NCI-H1694 (cell line): ENCODE measurements at regions not wholly inside any gene's neighbourhood (a gene's known extent, or its start where the extent isn't known, plus 50 kb on each side); places are given as distances from the start of the nearest gene placed in this dataset.
"Not testable (repeated sequence)": the region's sequence is repeated elsewhere in the genome, so short reads cannot be mapped to it uniquely, and the experiment has no call there.

Experiments used
- DNase-seq: peaks from one replicate; lab custom pipeline; 2025; lab: John Stamatoyannopoulos, UW

DNA sequence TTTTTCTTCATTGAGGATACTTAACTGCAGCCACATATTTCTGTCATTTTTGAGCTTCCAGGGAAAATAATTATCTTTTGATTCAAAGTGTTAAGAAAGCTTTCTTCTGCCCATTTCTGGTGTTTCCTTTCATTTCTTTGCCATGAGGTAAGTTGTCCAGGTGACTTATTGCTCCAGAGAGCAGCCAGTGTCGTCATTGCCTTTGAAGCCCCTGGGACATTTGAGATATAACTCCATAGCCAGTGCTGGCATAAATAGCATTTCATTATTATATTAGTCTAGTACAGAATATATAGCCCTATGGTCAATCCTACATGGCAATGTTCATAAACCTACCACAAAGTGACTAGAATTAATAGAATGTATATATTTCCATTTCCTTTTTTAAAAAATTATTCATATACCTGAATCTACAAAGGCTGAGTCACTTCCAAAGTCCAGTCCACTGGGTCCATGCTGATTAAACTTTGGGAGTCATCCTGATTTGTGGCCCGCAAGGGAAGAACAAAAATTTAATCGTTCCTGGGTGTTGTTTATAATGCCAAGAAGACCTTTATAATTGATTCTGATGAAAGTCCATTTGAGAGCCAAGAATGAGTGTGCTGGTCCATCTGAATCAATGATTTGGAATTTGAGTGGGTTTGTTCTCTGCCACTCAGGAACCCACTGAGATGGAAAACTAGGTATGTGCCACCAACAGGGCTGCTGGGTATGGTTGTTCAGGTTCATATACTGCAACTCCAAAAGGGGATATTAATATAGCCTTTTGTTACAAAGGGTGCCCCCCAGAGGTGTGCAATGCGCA lies 221.8 kb upstream of the PLXNA2 start:
- DNase-seq, result no peak

GRCh38 chr1:208467151-208467780 lies 223.1 kb upstream of the PLXNA2 start:
- DNase-seq, result no peak

DNA sequence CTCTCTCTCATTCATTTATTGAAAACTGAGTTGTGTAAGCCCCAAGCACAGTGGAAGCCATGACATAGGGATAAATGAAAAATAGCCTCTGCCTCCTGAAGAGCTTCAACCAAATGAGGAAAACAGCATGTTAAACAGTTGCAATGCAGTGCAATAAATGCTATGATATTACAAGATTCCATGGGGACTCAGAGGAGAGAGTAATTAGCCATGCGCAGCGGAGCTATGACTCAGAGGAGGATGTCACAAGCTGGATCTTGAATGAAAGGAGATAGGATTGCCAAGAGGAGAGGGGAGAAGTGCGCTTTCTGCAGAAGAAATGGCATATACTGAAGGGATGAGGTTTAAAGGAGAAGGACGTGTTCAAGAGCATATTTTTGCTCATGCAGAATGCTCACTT lies 231.3 kb upstream of the PLXNA2 start:
- no peak for DNase-seq

- no peak for DNase-seq
These were observed 232.0 kb upstream of the PLXNA2 start for GRCh38 chr1:208475951-208476845.

DNA sequence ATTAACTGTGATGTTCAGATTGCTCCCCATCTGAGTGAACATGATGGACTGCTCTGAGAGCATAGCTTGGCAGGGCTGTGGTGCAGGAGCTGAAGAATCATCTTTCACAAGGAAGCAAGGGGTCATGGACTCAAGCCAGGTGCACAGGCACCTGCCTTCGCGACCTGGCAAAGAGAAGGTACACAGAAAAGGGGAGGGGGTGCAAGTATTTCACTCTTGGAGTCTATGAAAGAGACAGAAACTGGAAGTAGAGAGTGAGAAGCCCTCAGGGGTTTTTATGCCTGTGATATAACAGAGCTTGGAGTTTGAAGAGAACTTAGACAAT lies 232.6 kb upstream of the PLXNA2 start:
- no peak for DNase-seq

DNA sequence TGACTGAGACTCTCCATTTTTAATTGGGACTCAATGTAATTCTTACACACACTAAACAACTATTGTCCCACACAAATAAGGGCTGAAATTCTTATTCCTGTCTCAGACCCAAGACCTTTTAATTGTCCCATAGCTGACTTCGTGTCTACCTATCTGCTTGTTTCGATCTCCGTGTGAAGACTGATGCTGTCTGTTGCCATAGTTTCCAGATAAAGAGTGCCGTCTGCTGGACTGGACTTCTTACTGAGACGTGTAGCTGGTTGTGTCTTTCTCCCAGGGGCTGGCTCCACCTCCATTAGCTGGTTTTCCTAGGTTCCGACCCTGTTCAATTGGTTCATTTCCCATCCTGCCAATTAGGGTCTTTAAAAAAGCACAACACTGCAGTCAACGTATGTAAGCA lies 235.3 kb upstream of the PLXNA2 start:
- DNase-seq, result no peak

GRCh38 chr1:208485512-208485911 lies 241.3 kb upstream of the PLXNA2 start:
- DNase-seq, result no peak

GRCh38 chr1:208486677-208487076 lies 242.5 kb upstream of the PLXNA2 start:
- no peak for DNase-seq

GRCh38 chr1:208488432-208488831 lies 244.2 kb upstream of the PLXNA2 start:
- not testable (repeated sequence) for DNase-seq

DNA sequence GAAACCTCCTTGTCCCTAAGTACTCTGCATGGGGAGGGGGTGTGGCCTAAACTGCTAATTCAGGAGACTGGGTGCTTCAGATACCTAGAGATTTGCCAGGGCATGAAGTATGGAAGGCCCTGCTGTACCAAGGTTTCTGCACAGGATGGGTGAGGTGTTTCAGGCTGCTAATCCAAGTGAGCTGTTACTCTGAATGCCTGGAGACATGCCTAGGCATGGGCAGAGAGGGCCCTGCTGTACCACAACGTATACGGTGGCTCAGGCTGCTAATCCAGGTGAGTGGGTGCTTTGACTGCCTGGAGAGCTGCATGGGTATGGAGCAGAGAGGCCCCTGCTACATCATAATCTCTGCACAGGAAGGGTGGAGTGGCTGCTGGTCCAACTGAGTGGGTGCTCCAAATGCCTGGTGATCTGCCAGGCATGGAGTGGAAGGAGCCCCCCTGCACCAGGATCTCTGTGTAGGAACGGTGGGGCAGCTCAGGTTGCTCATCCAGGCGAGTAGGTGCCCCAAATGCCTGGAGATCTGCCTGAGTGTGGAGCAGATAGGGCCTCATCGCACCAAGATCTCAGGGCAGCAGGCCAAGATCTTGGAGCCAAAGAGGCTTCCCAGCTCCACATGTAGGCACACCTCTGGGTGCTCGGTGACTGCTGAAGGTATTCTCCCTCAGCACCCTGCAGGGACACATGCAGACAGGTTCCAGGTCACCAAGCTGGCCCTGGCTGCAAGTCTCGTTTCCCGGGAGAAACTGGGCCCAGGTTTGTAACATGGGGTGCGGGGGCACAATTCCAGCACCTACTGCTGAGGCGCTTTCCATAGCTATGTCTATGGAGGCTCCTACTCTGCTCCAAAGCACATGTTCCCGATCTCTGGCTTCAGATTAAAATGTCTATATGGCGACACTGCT lies 252.5 kb upstream of the PLXNA2 start:
- DNase-seq, result no peak

DNA sequence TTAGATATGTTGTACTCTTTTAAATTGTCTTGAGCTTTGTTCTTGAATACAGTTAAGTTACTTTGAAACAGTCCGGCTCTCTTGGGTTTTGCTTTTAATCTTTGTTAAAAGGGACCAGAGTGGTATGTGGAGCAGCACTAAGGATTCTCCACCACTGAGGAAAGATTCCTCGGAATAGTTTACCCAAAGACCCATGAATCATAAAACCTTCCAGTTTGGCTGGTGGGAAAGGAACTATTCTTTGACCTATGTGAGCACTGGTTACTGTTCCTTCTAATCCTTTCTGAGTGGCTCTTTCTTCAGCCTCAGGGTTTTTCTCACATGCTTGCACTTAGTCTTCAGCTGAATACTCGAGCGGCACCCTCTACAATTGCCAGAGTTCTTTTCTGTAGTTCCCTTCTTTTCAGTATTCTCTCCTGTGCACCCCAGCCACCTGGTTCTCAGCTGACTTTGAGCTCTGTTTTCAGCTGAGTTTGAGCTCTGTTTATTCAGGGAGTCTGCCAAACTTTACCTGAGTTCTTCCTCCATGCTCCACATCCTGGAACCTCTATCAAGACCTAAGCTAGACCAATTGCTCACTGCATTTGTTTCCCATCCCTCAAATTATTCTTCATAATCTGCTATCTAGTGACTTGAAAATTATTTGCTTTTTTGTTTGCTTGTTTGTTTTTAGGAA lies 253.8 kb upstream of the PLXNA2 start:
- DNase-seq, result no peak

DNA sequence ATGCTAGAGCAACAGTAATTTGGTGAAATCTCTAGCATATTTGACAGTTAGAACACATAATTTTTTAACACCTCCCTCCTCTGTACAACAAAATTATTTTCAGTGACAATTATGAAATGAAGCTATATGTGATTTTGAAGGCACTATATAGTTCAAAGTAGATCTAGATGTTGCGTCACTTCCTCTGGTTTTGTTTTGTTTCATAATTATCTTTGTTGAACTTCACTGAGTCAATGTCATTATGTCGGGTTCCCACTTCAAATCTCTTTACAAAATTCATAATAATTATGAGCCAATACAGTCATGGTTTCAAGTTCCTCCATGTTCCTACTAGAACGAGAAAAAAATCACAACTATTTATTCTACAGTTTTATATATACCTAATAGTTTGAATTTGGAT lies 254.8 kb upstream of the PLXNA2 start:
- DNase-seq, result no peak

DNA sequence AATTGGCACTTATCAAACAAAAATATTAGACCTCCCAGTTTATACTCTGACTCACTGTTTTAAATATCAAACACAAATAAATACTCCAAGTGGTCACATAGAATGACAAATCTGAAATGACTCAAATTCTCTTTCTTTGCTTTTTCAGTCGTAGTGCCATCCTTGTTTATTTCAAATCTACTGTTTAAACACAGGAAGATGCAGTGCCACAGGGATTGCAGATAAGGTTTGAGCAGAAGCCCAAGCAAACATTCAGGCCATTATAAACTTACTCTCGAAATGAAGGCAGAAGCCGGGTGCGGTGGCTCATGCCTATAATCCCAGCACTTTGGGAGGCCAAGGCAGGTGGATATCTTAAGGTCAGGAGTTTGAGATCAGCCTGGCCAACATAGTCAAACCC lies 255.4 kb upstream of the PLXNA2 start:
- DNase-seq, result no peak

- no peak for DNase-seq
These were observed 256.2 kb upstream of the PLXNA2 start for GRCh38 chr1:208500375-208500774.

DNA sequence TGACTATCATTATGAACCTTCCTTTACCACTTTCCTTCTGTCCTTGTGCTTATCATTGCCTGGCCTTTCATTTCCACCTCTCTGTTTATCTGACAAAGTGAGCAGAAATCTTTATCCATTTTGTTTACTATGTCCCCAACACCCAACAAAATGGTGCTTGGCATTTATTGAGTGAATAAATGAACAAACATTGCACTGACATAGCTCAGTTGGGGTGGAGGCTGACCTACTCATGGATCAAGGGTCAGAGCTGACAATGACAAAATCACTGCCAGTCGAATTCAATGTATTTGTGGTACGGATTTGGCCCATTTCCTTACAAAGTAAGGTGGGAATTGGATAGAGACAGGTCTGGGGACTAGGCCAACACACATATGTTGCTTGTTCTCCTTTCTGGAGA lies 257.4 kb upstream of the PLXNA2 start:
- DNase-seq, result no peak

GRCh38 chr1:208503787-208504186 lies 259.6 kb upstream of the PLXNA2 start:
- no peak for DNase-seq

- no peak for DNase-seq
These were observed 262.6 kb upstream of the PLXNA2 start for GRCh38 chr1:208506812-208507211.

- DNase-seq, result no peak
These were observed 264.9 kb upstream of the PLXNA2 start for GRCh38 chr1:208509072-208509471.

- DNase-seq, result no peak
These were observed 266.2 kb upstream of the PLXNA2 start for GRCh38 chr1:208510192-208510952.

DNA sequence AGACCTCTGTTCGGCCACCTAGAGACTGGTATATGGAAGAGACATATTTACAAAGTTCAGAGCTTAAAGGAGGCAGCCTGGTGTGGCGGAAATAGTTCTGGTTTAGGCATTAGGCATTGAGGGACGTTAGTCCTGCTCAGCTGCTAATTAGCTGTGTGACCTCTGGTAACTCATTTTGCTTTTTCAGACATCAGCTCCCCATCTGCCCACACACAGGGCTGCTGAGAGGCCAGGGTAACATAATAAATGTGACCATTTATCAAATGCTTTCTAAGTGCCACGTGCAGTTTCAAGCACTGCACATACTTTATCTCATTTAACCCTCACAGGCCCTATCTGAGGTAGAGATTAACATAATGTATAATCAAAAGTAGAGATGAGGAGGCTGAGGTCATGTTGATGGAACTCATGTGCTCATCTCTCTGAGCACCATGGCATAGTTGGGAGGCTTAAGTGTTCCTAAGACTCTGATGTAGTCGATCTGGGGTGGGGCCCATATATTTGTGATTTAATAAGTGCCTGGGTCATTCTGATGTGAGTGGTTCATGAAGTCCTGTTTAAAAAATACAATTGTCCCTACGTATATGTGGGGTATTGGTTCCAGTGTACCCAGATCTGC lies 267.2 kb upstream of the PLXNA2 start:
- DNase-seq, result no peak
